PFSK-1 (cell line): ENCODE measurements at regions not wholly inside any gene's neighbourhood (a gene's known extent, or its start where the extent isn't known, plus 50 kb on each side); places are given as distances from the start of the nearest gene placed in this dataset.

Experiments
- FOXP2 ChIP-seq: optimal IDR thresholded peaks from 2 replicates; pipeline ENCODE3; 2011; ENCODE audit warnings: borderline replicate concordance, control low read depth, inconsistent platforms; ENCODE audit not compliant: insufficient read depth; ENCODE audit errors: extremely low read length, extremely low read depth
- POLR2AphosphoS5 ChIP-seq: IDR thresholded peaks from 2 replicates; pipeline ENCODE4 v1.6.1; 2012; ENCODE audit warnings: low read depth, mild to moderate bottlenecking, control low read depth, low read length, moderate library complexity
- SIN3A ChIP-seq: IDR thresholded peaks from 2 replicates; pipeline ENCODE4 v1.6.1; 2012; ENCODE audit warnings: mild to moderate bottlenecking, low read length, moderate library complexity, borderline replicate concordance; ENCODE audit not compliant: insufficient read depth
- TAF1 ChIP-seq: IDR thresholded peaks from 2 replicates; pipeline ENCODE4 v1.6.1; 2012; ENCODE audit warnings: low read length, control low read depth, borderline replicate concordance; ENCODE audit not compliant: insufficient read depth
- TF ChIP-seq, protein P1 (sequence below), 2 experiments: IDR thresholded peaks; 2 replicates each; pipeline versions ENCODE4 v1.6.1 to v1.8.0; 2011 to 2012; ENCODE audit warnings: low read depth in 2 of 2, low read length in 2 of 2, control low read depth in 1 of 2, inconsistent platforms in 1 of 2, mild to moderate bottlenecking in 1 of 2, moderate library complexity in 1 of 2; ENCODE audit not compliant: insufficient read depth in 1 of 2

DNA sequence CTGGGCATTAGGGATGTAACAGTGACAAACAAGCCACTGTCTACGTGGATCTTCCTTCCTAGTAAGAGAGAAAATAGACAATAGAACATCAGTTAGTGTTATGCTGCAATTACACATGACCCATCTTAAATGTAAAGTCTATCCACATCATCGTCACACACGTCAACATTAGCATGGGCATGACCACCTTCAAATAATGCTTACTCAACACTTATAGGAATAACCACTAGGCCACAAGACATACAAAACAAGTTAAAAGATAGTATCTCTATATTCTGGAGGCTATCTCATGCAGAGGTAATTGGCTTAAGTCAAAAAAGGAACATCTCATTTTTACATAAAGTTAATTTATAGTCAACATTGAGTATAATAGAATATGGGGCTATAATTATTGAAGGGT lies 156.5 kb downstream of the MOXD1 start:
- no peak for TF ChIP-seq SIN3A
- TF ChIP-seq TAF1, result no peak
- no peak for TF ChIP-seq FOXP2
- TF ChIP-seq, protein P1, sequence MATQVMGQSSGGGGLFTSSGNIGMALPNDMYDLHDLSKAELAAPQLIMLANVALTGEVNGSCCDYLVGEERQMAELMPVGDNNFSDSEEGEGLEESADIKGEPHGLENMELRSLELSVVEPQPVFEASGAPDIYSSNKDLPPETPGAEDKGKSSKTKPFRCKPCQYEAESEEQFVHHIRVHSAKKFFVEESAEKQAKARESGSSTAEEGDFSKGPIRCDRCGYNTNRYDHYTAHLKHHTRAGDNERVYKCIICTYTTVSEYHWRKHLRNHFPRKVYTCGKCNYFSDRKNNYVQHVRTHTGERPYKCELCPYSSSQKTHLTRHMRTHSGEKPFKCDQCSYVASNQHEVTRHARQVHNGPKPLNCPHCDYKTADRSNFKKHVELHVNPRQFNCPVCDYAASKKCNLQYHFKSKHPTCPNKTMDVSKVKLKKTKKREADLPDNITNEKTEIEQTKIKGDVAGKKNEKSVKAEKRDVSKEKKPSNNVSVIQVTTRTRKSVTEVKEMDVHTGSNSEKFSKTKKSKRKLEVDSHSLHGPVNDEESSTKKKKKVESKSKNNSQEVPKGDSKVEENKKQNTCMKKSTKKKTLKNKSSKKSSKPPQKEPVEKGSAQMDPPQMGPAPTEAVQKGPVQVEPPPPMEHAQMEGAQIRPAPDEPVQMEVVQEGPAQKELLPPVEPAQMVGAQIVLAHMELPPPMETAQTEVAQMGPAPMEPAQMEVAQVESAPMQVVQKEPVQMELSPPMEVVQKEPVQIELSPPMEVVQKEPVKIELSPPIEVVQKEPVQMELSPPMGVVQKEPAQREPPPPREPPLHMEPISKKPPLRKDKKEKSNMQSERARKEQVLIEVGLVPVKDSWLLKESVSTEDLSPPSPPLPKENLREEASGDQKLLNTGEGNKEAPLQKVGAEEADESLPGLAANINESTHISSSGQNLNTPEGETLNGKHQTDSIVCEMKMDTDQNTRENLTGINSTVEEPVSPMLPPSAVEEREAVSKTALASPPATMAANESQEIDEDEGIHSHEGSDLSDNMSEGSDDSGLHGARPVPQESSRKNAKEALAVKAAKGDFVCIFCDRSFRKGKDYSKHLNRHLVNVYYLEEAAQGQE (IDR thresholded peaks at IDR 0.05; ENCODE audit: insufficient read depth in 1 of 2, low read depth in 2 of 2, low read length in 2 of 2), result no peak
- TF ChIP-seq POLR2AphosphoS5, result no peak

DNA sequence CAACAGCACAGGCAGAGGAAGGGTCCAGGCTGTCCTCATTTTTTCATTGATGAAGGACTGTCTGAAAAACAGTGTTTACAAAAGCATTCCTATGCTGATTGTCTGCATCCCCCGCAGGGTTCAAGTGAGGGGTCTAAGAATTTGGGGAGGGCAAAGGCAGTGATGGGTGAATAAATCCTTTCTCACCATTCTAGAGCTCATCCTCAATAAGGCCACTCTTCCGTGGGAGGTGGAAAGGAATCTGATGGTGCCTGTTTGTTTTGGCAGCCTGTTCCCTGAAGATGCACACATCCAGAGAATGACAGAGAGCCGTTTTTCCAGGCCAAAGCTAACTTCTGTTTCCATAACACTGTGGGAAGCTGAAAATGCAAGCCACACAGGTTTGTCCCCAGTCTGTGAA lies 164.5 kb downstream of the MOXD1 start:
- TF ChIP-seq FOXP2 (no peak), SIN3A (no peak), TAF1 (no peak), POLR2AphosphoS5 (no peak)
- TF ChIP-seq, protein P1 (IDR thresholded peaks at IDR 0.05; ENCODE audit: insufficient read depth in 1 of 2, low read depth in 2 of 2, low read length in 2 of 2), result no peak

DNA sequence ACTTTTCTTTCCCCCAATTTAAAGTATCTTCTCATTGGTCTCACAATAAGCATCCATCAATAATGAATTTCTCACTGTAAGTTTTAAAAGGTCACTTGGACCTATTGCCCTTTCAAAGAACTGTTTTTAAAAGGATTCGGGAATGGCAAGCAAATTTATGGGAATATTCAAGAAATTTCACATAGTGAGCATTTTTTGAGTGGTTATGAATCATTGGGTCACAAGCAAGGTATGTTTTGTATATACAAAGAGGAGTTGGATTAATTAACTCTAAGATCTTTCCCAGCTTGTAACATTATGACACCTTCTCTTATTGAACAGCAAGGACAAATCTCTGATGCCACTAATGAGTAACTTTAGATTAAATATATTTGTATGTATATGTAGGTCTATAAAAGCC lies 165.0 kb downstream of the MOXD1 start:
- TF ChIP-seq FOXP2 (no peak), TAF1 (no peak)

DNA sequence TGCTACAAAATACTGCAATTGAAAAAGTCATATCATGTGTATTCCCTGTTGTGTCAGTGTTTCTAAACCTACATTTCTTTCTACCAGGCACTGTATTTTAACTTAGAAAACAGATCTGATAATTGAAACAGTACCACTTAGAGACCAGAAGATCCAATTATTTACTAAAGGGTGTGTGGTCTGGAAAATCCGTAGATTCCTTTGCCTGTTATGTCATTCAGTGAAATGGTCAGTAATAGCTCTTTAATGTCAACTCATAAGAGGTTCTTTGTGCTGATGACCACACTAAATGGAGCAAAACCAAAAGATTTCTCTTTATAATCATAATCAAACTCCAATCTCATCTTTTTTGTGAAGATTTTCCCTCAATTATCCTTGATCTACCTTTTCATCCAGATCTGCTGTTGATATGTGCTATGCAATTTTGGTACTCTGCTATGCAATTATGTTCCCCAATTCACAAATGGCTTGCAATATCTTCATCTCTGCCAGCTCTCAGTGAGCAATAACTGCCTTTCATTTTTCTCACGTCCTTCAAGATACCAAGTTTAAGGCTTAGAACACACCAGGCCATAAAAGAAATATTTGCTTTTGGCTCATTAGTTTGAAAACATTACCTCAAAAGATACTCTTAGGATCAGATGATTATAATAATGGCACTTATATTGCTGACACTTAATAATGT lies 165.5 kb downstream of the MOXD1 start:
- no peak for TF ChIP-seq SIN3A
- TF ChIP-seq FOXP2, result no peak
- TF ChIP-seq, protein P1 (IDR thresholded peaks at IDR 0.05; ENCODE audit: insufficient read depth in 1 of 2, low read depth in 2 of 2, low read length in 2 of 2), result no peak
- TF ChIP-seq POLR2AphosphoS5, result no peak
- no peak for TF ChIP-seq TAF1

DNA sequence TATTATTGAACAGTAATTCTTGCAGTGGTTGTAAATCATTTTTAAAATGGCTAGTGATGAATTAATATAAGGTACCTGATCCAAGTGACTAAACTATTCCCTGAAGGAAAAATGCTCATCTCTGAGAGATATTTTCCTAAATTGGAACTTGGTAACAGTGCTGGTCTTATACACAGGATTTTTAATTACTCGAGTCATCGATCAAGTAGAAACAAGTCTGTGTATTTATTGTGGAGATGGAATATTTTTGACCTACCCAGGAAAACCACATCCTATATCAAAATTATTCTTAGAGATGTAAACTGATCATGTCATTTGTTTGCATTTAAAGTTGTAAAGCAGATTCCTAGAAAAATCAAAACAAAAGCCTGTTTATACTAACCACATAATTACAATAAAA lies 166.9 kb downstream of the MOXD1 start:
- TF ChIP-seq TAF1 (no peak), SIN3A (no peak), FOXP2 (no peak), POLR2AphosphoS5 (no peak)
- TF ChIP-seq, protein P1 (IDR thresholded peaks at IDR 0.05; ENCODE audit: insufficient read depth in 1 of 2, low read depth in 2 of 2, low read length in 2 of 2), result no peak
